Bronchial epithelial cell (primary cell): ENCODE measurements at regions not wholly inside any gene's neighbourhood (a gene's known extent, or its start where the extent isn't known, plus 50 kb on each side); places are given as distances from the start of the nearest gene placed in this dataset.

Source experiments
- DNase-seq: peaks from one replicate; pipeline ENCODE4 v3.0.0-alpha.2; 2010; ENCODE audit warnings: low read depth
- FAIRE-seq: peaks from 2 replicates; lab custom pipeline; 2011; peaks lifted over from hg19 to GRCh38; lab: Jason Lieb, UNC
- H3K27me3 ChIP-seq: 2 replicates; pipeline ENCODE4 v1.5.1; 2011; ENCODE audit warnings: low read length; ENCODE audit not compliant: control insufficient read depth, insufficient read depth
- H3K36me3 ChIP-seq: 2 replicates; pipeline ENCODE4 v1.5.1; 2011; ENCODE audit warnings: low read length; ENCODE audit not compliant: control insufficient read depth, insufficient read depth
- H3K4me3 ChIP-seq: 2 replicates; pipeline ENCODE4 v1.5.1; 2011; ENCODE audit warnings: mild to moderate bottlenecking, low read depth, low read length, control low read depth
- TF ChIP-seq, protein P1 (sequence below): IDR thresholded peaks from 2 replicates; pipeline ENCODE4 v1.5.1; 2011; ENCODE audit warnings: mild to moderate bottlenecking, moderate library complexity, low read length, control low read depth, inconsistent platforms; ENCODE audit not compliant: insufficient read depth, severe bottlenecking

DNA sequence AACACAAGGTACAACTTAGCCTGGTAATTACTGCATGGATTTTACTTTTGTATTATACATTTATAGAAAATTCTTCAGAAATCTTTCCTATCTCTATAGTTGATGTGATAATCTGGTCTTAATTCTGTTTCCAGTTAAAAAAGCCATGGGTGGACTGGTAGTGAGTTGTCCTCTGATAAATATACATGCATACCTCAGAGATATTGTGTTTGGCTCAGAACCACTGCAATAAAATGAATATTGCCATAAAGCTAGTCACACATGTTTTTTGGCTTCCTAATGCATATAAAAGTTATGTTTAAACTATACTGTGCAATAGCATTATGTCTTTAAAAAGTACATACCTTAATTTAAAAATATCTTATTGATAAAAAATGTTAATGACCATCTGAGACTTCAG is 708.6 kb upstream of the MARCKS start:
- H3K4me3 ChIP-seq: no peak overlapping the region
- TF ChIP-seq, protein P1, sequence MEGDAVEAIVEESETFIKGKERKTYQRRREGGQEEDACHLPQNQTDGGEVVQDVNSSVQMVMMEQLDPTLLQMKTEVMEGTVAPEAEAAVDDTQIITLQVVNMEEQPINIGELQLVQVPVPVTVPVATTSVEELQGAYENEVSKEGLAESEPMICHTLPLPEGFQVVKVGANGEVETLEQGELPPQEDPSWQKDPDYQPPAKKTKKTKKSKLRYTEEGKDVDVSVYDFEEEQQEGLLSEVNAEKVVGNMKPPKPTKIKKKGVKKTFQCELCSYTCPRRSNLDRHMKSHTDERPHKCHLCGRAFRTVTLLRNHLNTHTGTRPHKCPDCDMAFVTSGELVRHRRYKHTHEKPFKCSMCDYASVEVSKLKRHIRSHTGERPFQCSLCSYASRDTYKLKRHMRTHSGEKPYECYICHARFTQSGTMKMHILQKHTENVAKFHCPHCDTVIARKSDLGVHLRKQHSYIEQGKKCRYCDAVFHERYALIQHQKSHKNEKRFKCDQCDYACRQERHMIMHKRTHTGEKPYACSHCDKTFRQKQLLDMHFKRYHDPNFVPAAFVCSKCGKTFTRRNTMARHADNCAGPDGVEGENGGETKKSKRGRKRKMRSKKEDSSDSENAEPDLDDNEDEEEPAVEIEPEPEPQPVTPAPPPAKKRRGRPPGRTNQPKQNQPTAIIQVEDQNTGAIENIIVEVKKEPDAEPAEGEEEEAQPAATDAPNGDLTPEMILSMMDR: no peak
- H3K27me3 ChIP-seq: no peaks in the 10 kb centered on the region
- H3K36me3 ChIP-seq: no peaks in the 10 kb centered on the region
- DNase-seq: no peak
- FAIRE-seq: no peak

DNA sequence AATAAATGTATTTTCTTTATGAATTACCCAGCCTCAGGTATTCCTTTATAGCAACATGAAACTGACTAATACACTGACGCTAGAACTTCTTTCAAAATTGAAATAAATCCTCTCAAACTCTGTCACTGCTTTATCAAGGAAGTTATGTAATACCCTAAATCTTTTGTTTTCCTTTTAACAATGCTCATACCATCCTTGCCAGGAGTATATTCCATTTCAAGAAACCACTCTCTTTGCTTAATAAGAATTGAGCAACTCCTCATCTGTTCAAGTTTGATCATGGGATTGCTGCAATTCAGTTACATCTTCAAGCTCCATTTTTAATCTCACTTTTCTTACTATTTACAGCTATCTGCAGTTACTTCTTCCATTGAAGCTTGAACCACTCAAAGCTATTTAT is 707.6 kb upstream of the MARCKS start:
- Histone ChIP-seq H3K36me3 (no peaks in the 10 kb centered on the region), H3K4me3 (no peak overlapping the region), H3K27me3 (no peaks in the 10 kb centered on the region)
- TF ChIP-seq, protein P1: no peak
- FAIRE-seq: no peak
- DNase-seq: no peak

DNA sequence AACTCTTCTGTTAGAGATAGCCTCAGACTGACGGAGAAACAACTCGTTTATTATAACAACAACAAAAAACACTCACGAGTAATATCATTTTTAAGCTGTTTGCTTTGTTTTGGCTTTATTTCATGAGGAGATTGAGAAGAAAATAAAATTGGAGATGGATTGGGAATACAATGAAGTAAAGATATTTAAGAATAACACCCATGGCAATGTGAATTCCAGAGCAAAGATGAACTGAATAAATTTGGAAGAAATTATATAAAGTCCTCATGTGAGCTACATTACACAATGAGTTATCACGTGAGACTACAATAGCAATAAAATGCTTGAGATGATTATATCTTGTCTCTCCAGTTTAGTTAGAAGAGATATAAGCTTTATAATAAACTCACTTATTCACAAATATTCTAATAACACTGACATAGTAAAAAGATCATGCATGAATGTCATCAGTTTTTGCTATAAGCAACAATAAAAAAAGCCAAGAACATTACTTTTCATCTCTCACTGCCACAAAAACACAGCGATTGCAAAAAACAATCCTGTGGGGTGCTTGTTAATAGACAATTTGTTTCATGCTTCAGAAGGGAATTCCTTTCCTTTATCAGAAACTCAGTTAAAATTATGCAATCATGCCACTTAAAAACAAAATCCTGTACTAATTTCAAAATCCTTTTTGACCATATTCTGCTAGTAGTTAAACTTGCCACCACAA is 696.7 kb upstream of the MARCKS start:
- Histone ChIP-seq H3K4me3 (no peak overlapping the region), H3K36me3 (no peaks in the 10 kb centered on the region), H3K27me3 (no peaks in the 10 kb centered on the region)
- TF ChIP-seq, protein P1: no peak
- DNase-seq: no peak
- no peak for FAIRE-seq

DNA sequence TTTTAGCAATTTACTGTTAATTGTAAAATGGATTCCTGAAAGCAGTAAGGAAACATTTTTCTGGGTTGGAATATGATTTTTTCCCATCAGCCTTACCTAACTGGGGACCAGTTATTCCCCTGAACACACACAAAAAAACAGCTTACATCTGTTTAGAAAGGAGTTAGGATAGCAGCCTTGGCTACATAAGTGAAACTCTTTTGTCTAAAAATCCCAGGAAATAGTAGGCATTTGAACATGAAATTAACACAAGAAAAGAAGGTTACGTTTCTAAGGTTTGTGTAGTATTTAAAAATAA is 696.2 kb upstream of the MARCKS start:
- FAIRE-seq: no peak
- Histone ChIP-seq H3K27me3 (no peaks in the 10 kb centered on the region), H3K36me3 (no peaks in the 10 kb centered on the region), H3K4me3 (no peak overlapping the region)
- TF ChIP-seq, protein P1: no peak
- no peak for DNase-seq

DNA sequence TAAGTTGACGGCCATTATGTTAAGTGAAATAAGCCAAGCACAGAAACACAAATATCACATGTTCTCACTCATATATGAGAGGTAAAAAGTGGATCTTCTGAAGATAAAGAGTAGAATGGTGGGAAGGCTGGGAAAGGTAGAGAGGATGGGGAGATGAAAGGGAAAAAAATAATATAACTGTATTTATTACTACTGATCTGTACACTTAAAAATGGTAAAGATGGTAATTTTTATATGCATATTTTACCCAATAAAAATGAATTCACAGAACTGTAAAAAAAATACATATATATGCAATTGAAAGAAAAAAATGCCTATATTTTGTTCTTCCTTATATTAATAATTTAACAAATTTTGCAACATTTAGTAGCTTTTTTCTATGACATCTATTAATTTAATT is 694.4 kb upstream of the MARCKS start:
- no peak for FAIRE-seq
- TF ChIP-seq, protein P1: no peak
- Histone ChIP-seq H3K36me3 (no peaks in the 10 kb centered on the region), H3K27me3 (no peaks in the 10 kb centered on the region), H3K4me3 (no peak overlapping the region)
- no peak for DNase-seq

DNA sequence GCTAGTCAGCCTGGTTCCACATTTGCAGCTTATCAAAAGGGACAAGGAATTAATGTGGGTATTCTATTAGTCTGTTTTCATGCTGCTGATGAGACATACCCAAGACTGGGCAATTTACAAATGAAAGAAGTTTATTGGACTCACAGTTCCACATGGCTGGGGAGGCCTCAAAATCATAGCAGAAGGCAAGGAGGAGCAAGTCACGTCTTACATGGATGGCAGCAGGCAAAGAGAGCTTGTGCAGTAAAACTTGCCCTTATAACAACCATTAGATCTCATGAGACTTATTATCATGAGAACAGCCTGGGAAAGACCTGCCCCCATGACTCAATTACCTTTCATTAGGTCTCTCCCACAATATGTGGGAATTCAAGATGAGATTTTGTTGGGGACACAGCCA is 689.1 kb upstream of the MARCKS start:
- H3K36me3 ChIP-seq: no peaks in the 10 kb centered on the region
- FAIRE-seq: no peak
- TF ChIP-seq, protein P1: no peak
- no peak for DNase-seq
- H3K4me3 ChIP-seq: no peak overlapping the region
- H3K27me3 ChIP-seq: no peaks in the 10 kb centered on the region
